HG03097 (cell line): ENCODE measurements at regions not wholly inside any gene's neighbourhood (a gene's known extent, or its start where the extent isn't known, plus 50 kb on each side); places are given as distances from the start of the nearest gene placed in this dataset.

Experiments
- ATAC-seq: cut with Tn5 transposase; IDR thresholded peaks from one replicate; pipeline ENCODE4 v1.9.1; 2021; ENCODE audit not compliant: unreplicated experiment, low FRiP score

GRCh38 chr19:28416245-28416644, 796.7 kb downstream of the UQCRFS1 start:
- no peak for ATAC-seq

- ATAC-seq, result no peak
These were observed 798.2 kb downstream of the UQCRFS1 start for GRCh38 chr19:28414748-28415147.

- ATAC-seq, result no peak
These were observed 803.1 kb downstream of the UQCRFS1 start for GRCh38 chr19:28409859-28410258.

GRCh38 chr19:28406966-28407365, 806.0 kb downstream of the UQCRFS1 start:
- no peak for ATAC-seq

GRCh38 chr19:28405346-28405742, 807.6 kb downstream of the UQCRFS1 start:
- no peak for ATAC-seq

- ATAC-seq, result no peak
These were observed 808.5 kb downstream of the UQCRFS1 start for GRCh38 chr19:28404472-28404871.

GRCh38 chr19:28403690-28404089, 809.3 kb downstream of the UQCRFS1 start:
- no peak for ATAC-seq

- ATAC-seq, result no peak
These were observed 810.2 kb downstream of the UQCRFS1 start for GRCh38 chr19:28402701-28403290.

GRCh38 chr19:28401739-28402424, 811.1 kb downstream of the UQCRFS1 start:
- no peak for ATAC-seq

- ATAC-seq, result no peak
These were observed 811.8 kb downstream of the UQCRFS1 start for GRCh38 chr19:28400953-28401671.

- no peak for ATAC-seq
These were observed 813.8 kb downstream of the UQCRFS1 start for GRCh38 chr19:28399187-28399586.

GRCh38 chr19:28397800-28398199, 815.2 kb downstream of the UQCRFS1 start:
- no peak for ATAC-seq

GRCh38 chr19:28397306-28397705, 815.6 kb downstream of the UQCRFS1 start:
- no peak for ATAC-seq

GRCh38 chr19:28396287-28396831, 816.6 kb downstream of the UQCRFS1 start:
- no peak for ATAC-seq

- no peak for ATAC-seq
These were observed 818.2 kb downstream of the UQCRFS1 start for GRCh38 chr19:28394725-28395124.

GRCh38 chr19:28393574-28394336, 819.2 kb downstream of the UQCRFS1 start:
- no peak for ATAC-seq

GRCh38 chr19:28388988-28389387, 824.0 kb downstream of the UQCRFS1 start:
- ATAC-seq, result no peak

GRCh38 chr19:28387507-28387906, 825.4 kb downstream of the UQCRFS1 start:
- ATAC-seq, result no peak

- ATAC-seq, result no peak
These were observed 826.5 kb downstream of the UQCRFS1 start for GRCh38 chr19:28386470-28386869.

GRCh38 chr19:28386066-28386465, 826.9 kb downstream of the UQCRFS1 start:
- ATAC-seq, result no peak

- ATAC-seq, result no peak
These were observed 835.9 kb downstream of the UQCRFS1 start for GRCh38 chr19:28377077-28377476.
